IMR-90 (cell line): ENCODE measurements at regions not wholly inside any gene's neighbourhood (a gene's known extent, or its start where the extent isn't known, plus 50 kb on each side); places are given as distances from the start of the nearest gene placed in this dataset.

Experiments
- ATAC-seq: fragments of 200-7000 bp; cut with Tn5 transposase; 2 replicates; pipeline ENCODE4 v1.9.1; 2020; ENCODE audit warnings: low read depth, mild to moderate bottlenecking, moderate library complexity
- BruUV-seq: library from RNA; stranded (reverse); fragments of 400-500 nt; replicated peaks from 2 replicates; lab custom pipeline; 2021; lab: Mats Ljungman, UMichigan
- CTCF ChIA-PET: fragments of 300-600 bp; formaldehyde crosslinking; extraction: SDS; loops from one replicate; lab custom pipeline; 2021; ENCODE audit warnings: antibody characterized with exemption; lab: Yijun Ruan, JAX
- POLR2A ChIA-PET: fragments of 300-600 bp; sonication (Branson Sonifier 250); formaldehyde crosslinking; loops from one replicate; lab custom pipeline; 2022; ENCODE audit warnings: antibody characterized with exemption; ENCODE audit not compliant: unreplicated experiment; lab: Charles Lee
- DNase-seq: peaks from one replicate; pipeline ENCODE4 v3.0.0; 2013
- H2AFZ ChIP-seq: replicated peaks from 2 replicates; pipeline ENCODE3; 2013; ENCODE audit warnings: low read length, mild to moderate bottlenecking; ENCODE audit not compliant: poor library complexity
- H2AK5ac ChIP-seq: 2 replicates; pipeline ENCODE4 v1.6.1; 2013; ENCODE audit warnings: low read depth, low read length, inconsistent platforms
- H2AK9ac ChIP-seq: replicated peaks from 2 replicates; pipeline ENCODE3; 2013; ENCODE audit warnings: mild to moderate bottlenecking, low read depth, low read length, moderate library complexity; ENCODE audit not compliant: poor library complexity
- H2BK120ac ChIP-seq: 2 replicates; pipeline ENCODE4 v1.6.1; 2013; ENCODE audit warnings: low read depth, low read length, inconsistent platforms
- H2BK15ac ChIP-seq: 3 replicates; pipeline ENCODE4 v1.6.1; 2013; ENCODE audit warnings: low read depth, low read length, inconsistent platforms
- H2BK20ac ChIP-seq: 2 replicates; pipeline ENCODE4 v1.6.1; 2013; ENCODE audit warnings: low read depth, mild to moderate bottlenecking, inconsistent platforms, low read length, moderate library complexity
- H2BK5ac ChIP-seq: 2 replicates; pipeline ENCODE4 v1.6.1; 2013; ENCODE audit warnings: mild to moderate bottlenecking, low read depth, low read length, inconsistent platforms; ENCODE audit not compliant: poor library complexity, severe bottlenecking
- H3K14ac ChIP-seq: replicated peaks from 2 replicates; pipeline ENCODE4 v1.6.1; 2013; ENCODE audit warnings: low read depth, low read length, inconsistent platforms
- H3K18ac ChIP-seq: 2 replicates; pipeline ENCODE4 v1.6.1; 2013; ENCODE audit warnings: low read depth, low read length, control low read depth
- H3K23ac ChIP-seq: 2 replicates; pipeline ENCODE4 v1.6.1; 2013; ENCODE audit warnings: low read depth, low read length, inconsistent platforms
- H3K27ac ChIP-seq: 2 replicates; pipeline ENCODE4 v1.5.1; 2013; ENCODE audit warnings: mild to moderate bottlenecking, control low read depth, low read length; ENCODE audit not compliant: insufficient read depth
- H3K27me3 ChIP-seq: 2 replicates; pipeline ENCODE4 v1.6.1; 2013; ENCODE audit warnings: low read length; ENCODE audit not compliant: control insufficient read depth, insufficient read depth
- H3K36me3 ChIP-seq: 2 replicates; pipeline ENCODE4 v1.6.1; 2013; ENCODE audit warnings: low read length, mixed read lengths; ENCODE audit not compliant: control insufficient read depth, insufficient read depth
- H3K4ac ChIP-seq: 2 replicates; pipeline ENCODE4 v1.6.1; 2013; ENCODE audit warnings: low read depth, low read length, inconsistent platforms
- H3K4me1 ChIP-seq: 2 replicates; pipeline ENCODE4 v1.6.1; 2013; ENCODE audit warnings: low read length, mixed read lengths; ENCODE audit not compliant: control insufficient read depth, insufficient read depth
- H3K4me2 ChIP-seq: 2 replicates; pipeline ENCODE4 v1.6.1; 2013; ENCODE audit warnings: low read depth, mild to moderate bottlenecking, control low read depth, low read length, moderate library complexity
- H3K4me3 ChIP-seq: 2 replicates; pipeline ENCODE4 v1.5.1; 2013; ENCODE audit warnings: low read depth, mild to moderate bottlenecking, control low read depth, low read length, moderate library complexity; ENCODE audit not compliant: insufficient read depth
- H3K56ac ChIP-seq: 2 replicates; pipeline ENCODE4 v1.6.1; 2013; ENCODE audit warnings: low read length, inconsistent platforms; ENCODE audit not compliant: insufficient read depth; ENCODE audit errors: extremely low read depth
- H3K79me1 ChIP-seq, 2 experiments: 2 replicates each; pipeline ENCODE4 v1.6.1; 2013; ENCODE audit warnings: low read length in 2 of 2, inconsistent platforms in 1 of 2, low read depth in 1 of 2
- H3K9ac ChIP-seq: 2 replicates; pipeline ENCODE4 v1.6.1; 2013; ENCODE audit warnings: low read depth, low read length, control low read depth
- H3K9me1 ChIP-seq: 2 replicates; pipeline ENCODE4 v1.6.1; 2013; ENCODE audit warnings: low read length, inconsistent platforms; ENCODE audit not compliant: insufficient read depth
- H3K9me3 ChIP-seq: 2 replicates; pipeline ENCODE4 v1.6.1; 2013; ENCODE audit warnings: low read length; ENCODE audit not compliant: control insufficient read depth, insufficient read depth
- H4K20me1 ChIP-seq: 2 replicates; pipeline ENCODE4 v1.6.1; 2013; ENCODE audit warnings: low read length, inconsistent platforms; ENCODE audit not compliant: insufficient read depth
- H4K5ac ChIP-seq: 2 replicates; pipeline ENCODE4 v1.6.1; 2013; ENCODE audit warnings: mild to moderate bottlenecking, low read depth, low read length, control low read depth
- H4K8ac ChIP-seq, 2 experiments: 2 replicates each; pipeline ENCODE4 v1.6.1; 2013; ENCODE audit warnings: low read depth in 2 of 2, low read length in 2 of 2, control low read depth in 1 of 2, inconsistent platforms in 1 of 2
- H4K91ac ChIP-seq: 2 replicates; pipeline ENCODE4 v1.6.1; 2013; ENCODE audit warnings: low read depth, low read length, inconsistent platforms; ENCODE audit not compliant: insufficient read depth
- CHD1 ChIP-seq: IDR thresholded peaks from 2 replicates; pipeline ENCODE4 v1.6.1; 2012; ENCODE audit warnings: low read depth, low read length, improper control_type of control experiment
- MAFK ChIP-seq: IDR thresholded peaks from 2 replicates; pipeline ENCODE4 v1.6.1; 2012; ENCODE audit warnings: low read depth, low read length, improper control_type of control experiment
- MAZ ChIP-seq: IDR thresholded peaks from 2 replicates; pipeline ENCODE4 v1.6.1; 2012; ENCODE audit warnings: low read depth, mild to moderate bottlenecking, low read length, improper control_type of control experiment, moderate library complexity, borderline replicate concordance
- MXI1 ChIP-seq: IDR thresholded peaks from 2 replicates; pipeline ENCODE4 v1.6.1; 2012; ENCODE audit warnings: low read depth, mild to moderate bottlenecking, low read length, moderate library complexity, borderline replicate concordance
- RCOR1 ChIP-seq: IDR thresholded peaks from 2 replicates; pipeline ENCODE4 v1.6.1; 2012; ENCODE audit warnings: mild to moderate bottlenecking, low read length, improper control_type of control experiment; ENCODE audit not compliant: insufficient replicate concordance
- RFX5 ChIP-seq: IDR thresholded peaks from 2 replicates; pipeline ENCODE4 v1.8.0; 2012; ENCODE audit warnings: low read depth, mild to moderate bottlenecking, low read length, moderate library complexity
- SMC3 ChIP-seq: fragments of 150-350 bp; IDR thresholded peaks from 2 replicates; pipeline ENCODE4 v1.6.1; 2016; ENCODE audit warnings: low read depth, mild to moderate bottlenecking, antibody characterized with exemption, low read length, moderate library complexity
- WGBS, 2 experiments: methylation state at CpG; one replicate each; pipeline versions ENCODE4 v1.1.5 to v1.1.7; 2013; ENCODE audit warnings: missing lambda C conversion rate in 2 of 2; ENCODE audit not compliant: insufficient read length in 1 of 2; ENCODE audit errors: extremely low coverage in 2 of 2; 5-methylcytosine and 5-hydroxymethylcytosine counted together
- dilution Hi-C: fragments of 300-500 bp; cut with HindIII; formaldehyde crosslinking; loops from one replicate; pipeline ENCODE4 v1.14.3; 2018; ENCODE audit warnings: low sequenced_read_pairs; ENCODE audit not compliant: unreplicated experiment
- in situ Hi-C: fragments of 300-500 bp; cut with MboI; formaldehyde crosslinking; loops from 3 replicates; pipeline ENCODE4 v1.14.3; 2019; ENCODE audit warnings: low sequenced_read_pairs, inconsistent platforms, mixed read lengths
- intact Hi-C: fragments of 100-400 bp; cut with micrococcal nuclease; formaldehyde crosslinking; loops from 2 replicates; pipeline ENCODE4 v1.10.0; 2022
- TF ChIP-seq, protein P1 (sequence below): fragments of 150-350 bp; IDR thresholded peaks from 2 replicates; pipeline ENCODE4 v1.6.1; 2017; ENCODE audit warnings: mild to moderate bottlenecking, antibody characterized with exemption, low read length, low read depth
- TF ChIP-seq, protein P2 (sequence below): fragments of 150-350 bp; IDR thresholded peaks from 2 replicates; pipeline ENCODE4 v1.6.1; 2016; ENCODE audit warnings: low read depth, mild to moderate bottlenecking, low read length, moderate library complexity, borderline replicate concordance

DNA sequence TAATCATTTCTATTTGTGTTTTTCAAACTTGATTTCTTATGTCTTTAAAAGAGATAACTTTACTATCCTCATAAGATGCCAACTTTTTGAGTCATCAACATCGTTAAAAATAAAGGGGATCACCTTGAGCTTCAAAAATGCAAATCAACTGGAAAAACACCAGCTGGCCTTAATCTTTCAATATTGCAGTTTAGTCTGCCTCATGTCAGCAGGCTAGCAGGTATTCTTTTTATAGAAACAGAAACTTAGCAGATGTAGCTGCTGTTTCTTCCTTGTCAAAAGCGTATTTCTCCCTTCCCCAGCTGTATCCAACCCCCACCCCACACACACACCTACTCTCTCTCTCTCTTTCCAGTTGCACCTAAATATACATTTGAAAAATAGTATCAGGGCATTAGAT is 154.1 kb upstream of the ZNF804A start:
- ATAC-seq, result no peak
- dilution Hi-C loops, result no loop called here
- in situ Hi-C loops, result no loop called here

More for the DNA sequence above, 154.1 kb upstream of the ZNF804A start:
- H4K20me1 ChIP-seq, result no peaks in the 10 kb centered on the region
- H2BK20ac ChIP-seq, result no peak overlapping the region
- CTCF ChIA-PET, result no interaction called here
- H3K18ac ChIP-seq, result no peak overlapping the region
- no peak overlapping the region for H3K14ac ChIP-seq
- H3K4me1 ChIP-seq, result no peaks in the 10 kb centered on the region
- BruUV-seq, result no TSS peak
- H2AK5ac ChIP-seq, result no peak overlapping the region
- no peak overlapping the region for H4K8ac ChIP-seq
- H4K91ac ChIP-seq, result no peak overlapping the region
- no peak overlapping the region for H3K4me3 ChIP-seq
- 0 out of 2 replicates have a peak, but pooled peaks cover 2% of the 10 kb centered on the region for H3K9me3 ChIP-seq
- no peak overlapping the region for H2BK120ac ChIP-seq
- H3K27ac ChIP-seq, result no peak overlapping the region
- no peak overlapping the region for H3K4me2 ChIP-seq
- H2BK5ac ChIP-seq, result no peak overlapping the region
- H3K56ac ChIP-seq, result no peak overlapping the region
- no peaks in the 10 kb centered on the region for H3K27me3 ChIP-seq
- no peak for DNase-seq
- no peaks in the 10 kb centered on the region for H3K36me3 ChIP-seq
- H3K23ac ChIP-seq, result no peak overlapping the region
- H3K4ac ChIP-seq, result no peak overlapping the region
- H3K9ac ChIP-seq, result no peak overlapping the region
- no peak overlapping the region for H4K5ac ChIP-seq
- TF ChIP-seq CHD1 (no peak), MXI1 (no peak), MAFK (no peak), SMC3 (no peak), RFX5 (no peak), RCOR1 (no peak), MAZ (no peak)
- TF ChIP-seq, protein P1, sequence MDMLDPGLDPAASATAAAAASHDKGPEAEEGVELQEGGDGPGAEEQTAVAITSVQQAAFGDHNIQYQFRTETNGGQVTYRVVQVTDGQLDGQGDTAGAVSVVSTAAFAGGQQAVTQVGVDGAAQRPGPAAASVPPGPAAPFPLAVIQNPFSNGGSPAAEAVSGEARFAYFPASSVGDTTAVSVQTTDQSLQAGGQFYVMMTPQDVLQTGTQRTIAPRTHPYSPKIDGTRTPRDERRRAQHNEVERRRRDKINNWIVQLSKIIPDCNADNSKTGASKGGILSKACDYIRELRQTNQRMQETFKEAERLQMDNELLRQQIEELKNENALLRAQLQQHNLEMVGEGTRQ, result no peak
- TF ChIP-seq, protein P2, sequence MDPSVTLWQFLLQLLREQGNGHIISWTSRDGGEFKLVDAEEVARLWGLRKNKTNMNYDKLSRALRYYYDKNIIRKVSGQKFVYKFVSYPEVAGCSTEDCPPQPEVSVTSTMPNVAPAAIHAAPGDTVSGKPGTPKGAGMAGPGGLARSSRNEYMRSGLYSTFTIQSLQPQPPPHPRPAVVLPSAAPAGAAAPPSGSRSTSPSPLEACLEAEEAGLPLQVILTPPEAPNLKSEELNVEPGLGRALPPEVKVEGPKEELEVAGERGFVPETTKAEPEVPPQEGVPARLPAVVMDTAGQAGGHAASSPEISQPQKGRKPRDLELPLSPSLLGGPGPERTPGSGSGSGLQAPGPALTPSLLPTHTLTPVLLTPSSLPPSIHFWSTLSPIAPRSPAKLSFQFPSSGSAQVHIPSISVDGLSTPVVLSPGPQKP, result no peak
- no peak overlapping the region for H2AFZ ChIP-seq
- H3K9me1 ChIP-seq, result no peaks in the 10 kb centered on the region
- H2AK9ac ChIP-seq, result no peak overlapping the region
- no peaks in the 10 kb centered on the region for H3K79me1 ChIP-seq
- intact Hi-C loops, result no loop called here
- H2BK15ac ChIP-seq, result no peak overlapping the region
- no CpG with 5 or more reads among the region's 2 CpGs for WGBS, 2 experiments
- POLR2A ChIA-PET, result no interaction called here
